ENCODE measurements at regions not wholly inside any gene's neighbourhood (a gene's known extent, or its start where the extent isn't known, plus 50 kb on each side); places are given as distances from the start of the nearest gene placed in this dataset.

DNA sequence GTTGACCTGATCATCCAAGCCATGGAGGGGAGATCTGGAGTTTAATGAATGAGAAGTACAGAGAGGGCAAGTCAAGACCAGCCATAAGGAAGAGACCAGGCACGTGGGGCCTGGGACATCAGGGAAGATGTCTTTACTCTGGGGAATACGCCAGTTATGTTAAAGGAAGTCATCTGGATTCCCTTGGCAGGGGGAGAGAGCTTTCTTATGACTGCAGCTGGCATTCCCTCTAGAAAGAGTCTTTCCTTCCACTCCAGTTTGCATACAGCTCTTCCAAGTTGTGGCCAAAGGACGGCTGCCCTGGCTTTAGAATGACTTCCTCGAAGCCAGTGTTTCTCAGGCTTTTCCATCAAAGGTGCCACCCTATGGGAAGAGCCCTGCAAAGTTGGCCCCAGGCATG is 93.6 kb upstream of the AGBL1 start:
- no peak for DNase-seq

DNA sequence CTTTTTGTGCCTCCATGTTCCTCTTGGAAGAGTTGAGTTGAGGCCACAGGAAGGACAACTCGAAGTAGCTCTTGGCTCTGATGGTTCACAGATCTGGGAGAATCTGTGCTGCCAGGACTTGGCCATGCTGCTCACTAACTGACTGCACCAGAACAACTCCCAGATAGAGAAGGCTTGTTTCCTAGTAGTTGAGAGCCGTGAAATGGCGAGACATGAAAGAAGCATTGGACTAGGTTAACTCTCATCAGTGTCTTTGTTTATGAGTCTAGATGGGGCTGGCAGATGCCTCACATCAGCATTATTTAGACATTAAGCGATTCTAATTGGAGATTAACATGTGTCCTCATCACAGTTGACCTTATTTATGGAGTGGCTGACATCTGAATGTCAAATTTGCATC is 92.9 kb upstream of the AGBL1 start:
- no peak for DNase-seq

DNA sequence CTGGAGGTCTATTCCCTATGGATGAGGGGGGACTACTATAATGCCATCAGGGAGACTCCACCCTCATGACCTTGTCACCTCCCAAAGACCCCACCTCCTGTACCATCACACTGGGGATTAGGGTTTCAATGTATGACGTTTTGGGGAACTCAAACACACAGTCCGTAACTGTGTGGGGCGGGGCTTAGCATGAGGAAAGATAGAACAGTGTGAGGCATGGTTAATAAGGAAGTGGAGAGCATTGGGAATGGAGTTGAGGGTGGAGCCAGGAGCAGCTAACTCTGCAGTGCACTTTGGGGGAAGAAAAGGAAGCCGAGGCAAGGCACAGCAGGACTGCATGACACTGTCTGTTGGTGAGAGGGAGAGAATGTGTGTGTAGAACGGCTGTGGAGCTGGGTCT is 90.9 kb upstream of the AGBL1 start:
- DNase-seq = no peak

DNA sequence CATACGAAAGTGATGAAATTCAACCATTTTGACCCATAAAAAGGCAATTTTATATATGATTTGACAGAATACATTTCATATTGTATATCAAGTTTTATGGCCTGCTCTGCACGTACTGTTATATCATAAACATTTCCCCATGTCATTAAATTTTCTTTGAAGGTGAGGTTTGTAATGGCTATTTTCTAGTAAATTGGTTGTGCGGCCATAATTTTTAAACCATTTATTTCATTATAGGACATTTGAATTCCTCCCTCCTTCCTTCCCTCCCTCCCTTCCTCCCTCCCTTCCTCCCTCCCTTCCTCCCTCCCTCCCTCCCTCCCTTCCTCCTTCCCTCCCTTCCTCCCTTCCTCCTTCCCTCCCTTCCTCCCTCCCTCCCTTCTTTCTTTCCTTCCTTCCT is 87.4 kb upstream of the AGBL1 start:
- no peak for DNase-seq

DNA sequence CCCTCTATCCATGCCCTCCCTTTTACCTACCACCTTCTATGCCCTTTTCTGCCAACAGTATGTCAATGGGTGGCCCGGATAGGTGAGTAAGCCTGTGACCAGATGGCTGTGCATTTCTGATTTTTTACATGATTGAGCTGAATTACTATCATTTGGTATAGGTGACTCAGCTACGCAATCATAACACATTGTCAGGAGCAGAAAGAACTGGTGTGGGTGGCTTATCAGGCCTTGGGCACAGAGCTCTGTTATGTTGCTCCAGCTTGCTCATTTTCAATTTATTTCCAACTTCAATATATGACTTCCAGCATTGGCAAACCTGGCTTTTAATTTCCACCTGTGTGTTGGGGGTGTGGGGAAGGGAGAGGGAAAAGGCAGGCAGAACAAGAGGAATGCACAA is 86.6 kb upstream of the AGBL1 start:
- DNase-seq = no peak

DNA sequence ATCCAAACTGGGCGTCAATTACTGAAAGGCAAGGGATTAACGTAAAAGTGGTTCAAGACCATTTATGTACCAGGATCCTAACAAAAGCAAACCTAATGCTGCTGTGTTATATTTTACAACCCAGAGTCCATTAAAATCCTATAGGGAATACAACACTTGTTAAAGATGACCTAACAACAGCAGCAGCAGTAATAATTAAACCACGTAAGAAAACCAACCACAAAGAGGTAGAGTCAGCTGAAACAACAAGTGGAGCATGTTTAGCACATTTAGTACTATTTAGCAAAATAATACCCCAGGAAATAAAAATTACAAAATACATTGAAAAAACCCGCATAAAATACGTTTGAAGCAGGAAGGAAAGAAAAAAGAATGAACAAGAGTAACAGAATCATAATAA is 82.1 kb upstream of the AGBL1 start:
- no peak for DNase-seq

DNA sequence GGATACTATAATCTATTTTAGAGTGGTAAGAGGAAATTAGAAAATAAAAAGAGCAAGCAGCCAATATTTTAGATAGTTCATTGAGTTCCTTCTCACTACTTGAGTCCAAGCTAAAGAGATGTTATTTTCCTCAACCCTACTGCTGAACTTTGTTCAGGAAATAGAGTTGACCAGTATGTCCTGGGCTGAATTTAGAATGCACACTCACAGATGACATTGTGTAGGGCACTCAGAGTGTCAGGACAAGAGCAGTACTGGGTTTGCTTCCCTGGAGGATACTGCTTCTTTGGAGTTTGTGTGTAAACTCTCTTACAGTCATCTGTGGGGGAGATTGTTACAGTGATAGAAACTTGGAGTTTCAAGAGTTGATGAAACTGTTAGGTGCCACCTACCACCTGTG is 80.0 kb upstream of the AGBL1 start:
- no peak for DNase-seq

DNA sequence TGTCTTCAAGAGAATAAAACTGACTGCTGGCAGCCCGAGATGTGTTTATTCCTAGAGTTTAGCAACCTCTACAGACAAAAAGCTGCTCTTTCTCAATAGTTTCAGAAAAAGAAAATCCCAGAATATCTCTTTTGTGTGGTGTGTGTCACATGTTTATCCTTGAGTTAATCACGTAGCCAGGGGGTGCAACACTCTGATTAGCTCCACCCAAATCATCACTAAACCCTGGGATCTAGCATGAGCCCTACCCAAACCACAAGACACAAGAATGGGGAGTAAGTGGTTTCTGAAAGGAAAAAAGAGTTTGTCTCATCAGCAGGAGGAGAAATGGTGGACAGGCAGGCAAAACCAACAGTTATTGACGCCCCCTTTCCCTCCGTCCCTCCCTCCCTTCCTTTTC is 78.5 kb upstream of the AGBL1 start:
- no peak for DNase-seq

DNA sequence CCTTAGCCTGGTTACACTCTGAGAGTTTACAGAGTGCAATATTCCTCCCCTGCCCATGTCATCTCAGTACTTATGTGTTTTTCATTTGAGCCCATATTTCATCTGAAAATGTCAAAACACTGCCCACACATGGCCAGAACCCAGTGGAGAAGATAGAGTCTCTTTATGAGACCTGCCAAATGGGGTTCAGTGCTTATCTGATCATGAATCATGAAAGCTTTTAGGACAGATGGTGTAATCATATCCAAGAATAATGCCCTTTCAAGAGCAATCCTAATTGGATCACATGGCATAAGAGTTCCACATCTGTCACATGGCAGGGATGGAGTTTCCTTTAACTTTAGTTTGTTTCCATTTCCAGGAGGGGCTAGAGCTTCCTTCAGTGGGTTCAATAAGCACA is 77.2 kb upstream of the AGBL1 start:
- DNase-seq = no peak

DNA sequence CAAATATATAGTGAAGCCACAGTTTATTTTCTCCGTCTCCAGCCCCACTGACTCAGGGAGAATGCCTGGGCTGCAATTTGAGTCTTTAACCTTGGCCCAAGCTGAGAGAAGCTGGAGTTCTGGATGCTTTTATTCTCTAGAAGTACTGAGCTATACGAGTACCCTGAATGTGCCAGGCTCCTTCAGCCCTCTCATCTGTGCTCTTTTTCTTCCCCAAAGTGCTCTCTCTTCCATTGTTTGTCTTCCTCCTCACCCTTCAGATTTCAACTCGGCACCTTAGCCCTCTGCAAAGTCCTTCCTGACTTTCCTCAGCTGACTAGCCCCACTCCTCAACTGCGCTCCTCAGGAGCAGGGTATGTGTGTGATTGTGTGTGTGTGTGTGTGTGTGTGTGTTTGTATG is 75.6 kb upstream of the AGBL1 start:
- no peak for DNase-seq

DNA sequence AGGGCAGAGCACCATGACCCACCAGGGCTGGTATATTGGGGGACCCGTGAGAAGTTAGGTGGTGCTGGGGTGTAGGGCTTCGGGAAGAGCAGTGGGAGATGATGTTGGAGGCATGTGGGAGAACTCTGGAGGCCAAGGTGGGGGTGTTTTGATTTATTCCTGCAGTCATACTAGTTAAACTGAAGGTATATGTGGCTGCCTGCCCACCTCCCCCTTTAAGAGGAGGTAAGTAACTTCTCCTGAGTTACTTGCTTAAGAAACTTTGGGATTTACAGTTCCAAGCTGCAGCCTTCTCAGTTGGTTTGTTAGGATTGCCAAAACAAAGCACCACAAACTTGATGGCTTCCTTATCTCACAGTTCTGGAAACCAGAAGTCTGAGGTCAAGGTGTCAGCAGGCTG is 73.1 kb upstream of the AGBL1 start:
- no peak for DNase-seq

DNA sequence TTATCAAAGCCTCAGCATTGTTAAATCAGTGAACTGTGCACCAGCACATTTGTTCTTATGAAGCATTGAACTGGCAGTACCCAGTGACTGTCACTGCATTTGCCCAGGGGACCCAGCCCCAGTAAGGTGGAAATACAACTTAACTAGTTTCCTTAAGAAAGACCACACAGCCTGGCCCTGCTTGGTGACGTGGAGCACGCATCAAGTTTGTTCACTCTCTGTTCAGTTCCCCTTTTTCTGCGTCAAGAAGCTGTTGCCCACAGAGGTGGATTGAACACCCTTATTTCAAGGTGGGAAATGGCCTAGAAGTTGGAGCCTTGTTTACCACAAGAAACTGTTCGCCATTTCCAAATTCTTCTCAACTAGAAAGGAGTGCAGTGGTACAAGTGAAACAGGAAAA is 69.9 kb upstream of the AGBL1 start:
- no peak for DNase-seq

DNA sequence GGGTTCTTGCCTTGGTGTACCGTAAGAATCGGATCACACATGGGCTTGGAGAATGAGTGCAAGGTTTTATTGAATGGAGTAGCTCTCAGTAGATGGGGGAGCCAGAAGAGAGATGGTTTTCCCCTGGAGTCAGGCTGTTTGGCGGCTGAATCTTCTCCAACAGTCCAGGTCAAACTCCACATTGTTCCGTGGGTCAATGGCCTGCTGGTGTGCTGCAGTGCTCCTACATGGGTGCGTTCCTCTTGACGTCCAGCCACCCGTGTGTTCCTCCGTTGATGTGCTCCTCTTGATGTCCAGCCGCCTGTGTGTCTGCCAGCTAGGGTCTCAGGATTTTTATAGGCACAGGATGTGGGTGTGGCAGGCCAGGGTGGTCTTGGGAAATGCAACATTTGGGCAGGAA is 69.3 kb upstream of the AGBL1 start:
- DNase-seq = no peak

DNA sequence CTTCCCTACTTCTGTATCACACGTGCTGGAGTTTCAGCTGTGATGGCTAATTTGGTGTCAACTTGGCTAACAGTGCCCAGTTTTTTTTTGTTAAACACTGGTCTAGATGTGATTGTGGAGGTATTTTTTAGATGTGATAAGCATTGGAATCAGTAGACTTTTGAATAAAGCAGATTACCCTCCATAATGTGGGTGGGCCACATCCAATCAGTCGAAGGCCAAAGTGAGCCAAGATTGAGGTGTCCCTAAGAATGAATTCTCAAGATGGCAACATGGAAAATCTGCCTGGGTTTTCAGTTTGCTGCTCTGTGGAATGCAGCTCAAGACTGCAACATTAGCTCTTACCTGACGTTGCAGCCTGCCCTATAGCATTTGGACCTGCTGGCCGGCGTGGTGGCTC is 68.8 kb upstream of the AGBL1 start:
- DNase-seq = no peak

DNA sequence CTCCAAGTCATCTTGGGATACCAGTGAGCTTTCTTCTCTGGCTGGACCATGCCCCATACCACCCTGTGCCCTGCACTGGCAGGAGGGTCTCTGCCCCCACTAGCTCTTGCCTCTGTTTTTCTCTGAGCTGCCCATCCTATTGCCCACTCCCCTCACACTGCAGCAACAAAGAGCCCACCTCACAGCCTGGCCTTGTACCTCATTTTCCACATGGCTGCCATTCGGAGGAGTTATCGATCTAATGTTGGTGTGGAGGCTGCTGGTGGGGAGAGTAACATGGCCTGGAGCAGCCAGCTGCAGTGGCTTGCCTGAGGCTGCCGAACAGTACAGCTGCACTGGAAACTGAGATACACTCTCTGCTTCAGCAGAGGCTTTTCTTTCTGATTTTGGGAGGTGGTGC is 65.7 kb upstream of the AGBL1 start:
- DNase-seq = no peak

DNA sequence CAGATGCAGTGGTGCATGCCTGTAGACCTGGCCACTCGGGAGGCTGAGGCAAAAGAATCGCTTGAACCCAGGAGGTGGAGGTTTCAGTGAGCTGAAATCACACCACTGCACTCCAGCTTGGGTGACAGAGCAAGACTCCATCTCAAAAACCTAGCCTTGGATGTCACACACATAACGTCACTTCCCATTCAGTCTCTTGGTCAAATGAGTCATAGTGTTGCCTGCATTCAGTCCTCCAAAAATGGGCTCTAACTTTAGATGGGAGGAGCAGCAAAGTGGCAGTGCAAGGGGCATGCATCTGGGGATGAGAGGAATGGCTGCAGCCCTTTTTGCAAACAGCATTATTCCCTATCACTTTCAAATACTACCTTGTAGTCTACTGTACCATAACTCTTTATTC is 62.9 kb upstream of the AGBL1 start:
- no peak for DNase-seq

DNA sequence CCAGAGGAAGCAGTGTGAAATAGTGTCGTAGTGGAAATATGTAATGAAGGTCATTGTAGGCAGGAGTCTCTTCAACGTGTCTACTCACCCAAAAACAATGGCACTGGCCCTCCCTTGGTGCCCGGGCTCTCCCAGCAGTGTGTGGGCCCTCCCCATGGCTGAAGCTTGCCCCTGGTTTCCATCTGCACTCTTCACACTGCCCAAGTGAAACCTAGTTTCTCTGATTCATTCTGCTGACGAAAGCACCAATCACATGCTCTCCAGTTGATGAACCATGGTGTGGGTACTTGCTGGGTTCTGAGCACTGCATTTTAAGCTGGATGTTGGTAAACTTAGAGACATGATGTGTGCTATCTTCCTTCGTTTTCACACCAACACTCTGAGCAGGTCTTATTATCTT is 61.0 kb upstream of the AGBL1 start:
- no peak for DNase-seq

DNA sequence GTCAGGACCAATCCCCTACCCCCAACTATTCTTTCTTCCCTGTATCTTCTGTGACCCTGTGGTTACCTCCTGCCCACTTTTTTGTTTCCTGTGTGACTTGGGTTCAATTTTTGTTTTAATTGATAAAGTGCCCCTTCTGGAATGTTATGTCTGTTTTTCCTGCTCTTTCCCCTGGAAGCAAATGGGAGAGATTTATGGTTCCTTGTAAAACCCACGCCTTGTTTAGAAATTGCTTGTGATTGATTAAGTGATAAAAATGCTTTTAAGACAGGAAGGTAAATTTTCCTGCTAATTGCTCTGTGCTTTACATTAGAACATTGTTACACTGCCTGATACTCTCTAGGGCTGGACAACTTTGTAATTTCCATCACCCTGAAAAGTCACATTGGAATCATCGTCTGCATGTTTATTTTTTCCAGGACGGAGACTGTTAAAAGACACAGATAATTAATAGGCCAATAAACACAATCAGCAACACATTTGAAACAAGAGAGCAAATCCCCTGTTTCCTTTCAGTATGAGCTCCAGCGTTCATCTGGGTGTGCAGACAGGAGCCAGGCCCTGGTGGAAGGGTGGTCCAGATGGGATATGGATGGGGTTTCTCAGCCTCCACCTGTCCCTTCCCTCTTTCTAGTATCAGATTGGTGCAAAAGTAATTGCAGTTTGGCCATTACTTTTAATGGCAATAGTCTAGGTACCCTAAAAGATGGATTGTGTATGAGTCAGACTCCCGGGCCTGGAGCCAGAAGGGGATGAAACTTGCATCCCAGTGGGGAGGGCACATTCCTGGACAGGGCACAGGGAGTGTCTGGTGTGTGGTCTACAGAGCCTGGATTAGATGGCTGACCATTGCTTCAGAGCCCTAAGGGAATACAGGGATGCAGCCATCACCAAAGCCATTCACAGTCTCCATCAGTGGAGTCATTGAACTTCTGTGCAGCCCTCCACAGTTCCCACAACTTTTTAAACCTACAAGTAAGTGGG is 58.1 kb upstream of the AGBL1 start:
- no peak for DNase-seq

DNA sequence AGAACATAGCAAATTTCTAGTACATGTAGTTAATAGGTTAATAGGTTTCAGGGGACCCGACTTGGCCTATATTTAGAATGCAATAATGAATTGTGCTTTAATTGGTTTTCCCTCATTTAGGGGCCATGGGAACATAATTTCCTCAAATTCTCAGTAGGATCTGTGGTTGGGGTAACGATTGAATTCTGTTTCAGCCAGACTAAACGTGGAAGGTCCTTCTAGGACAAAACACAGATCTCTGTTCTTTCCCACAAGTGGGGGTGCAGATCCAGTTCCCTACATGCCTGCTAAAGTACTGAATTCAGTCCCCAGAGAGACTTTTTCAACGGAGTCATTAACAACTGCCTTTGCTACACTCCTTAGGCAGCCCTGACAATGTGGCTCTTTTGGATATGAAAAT is 50.7 kb upstream of the AGBL1 start:
- DNase-seq = no peak

Data from CD4-positive, alpha-beta T cell treated with Interleukin-17A for 4 hours (primary cell).